ENCODE measurements at regions not wholly inside any gene's neighbourhood (a gene's known extent, or its start where the extent isn't known, plus 50 kb on each side); places are given as distances from the start of the nearest gene placed in this dataset.

DNA sequence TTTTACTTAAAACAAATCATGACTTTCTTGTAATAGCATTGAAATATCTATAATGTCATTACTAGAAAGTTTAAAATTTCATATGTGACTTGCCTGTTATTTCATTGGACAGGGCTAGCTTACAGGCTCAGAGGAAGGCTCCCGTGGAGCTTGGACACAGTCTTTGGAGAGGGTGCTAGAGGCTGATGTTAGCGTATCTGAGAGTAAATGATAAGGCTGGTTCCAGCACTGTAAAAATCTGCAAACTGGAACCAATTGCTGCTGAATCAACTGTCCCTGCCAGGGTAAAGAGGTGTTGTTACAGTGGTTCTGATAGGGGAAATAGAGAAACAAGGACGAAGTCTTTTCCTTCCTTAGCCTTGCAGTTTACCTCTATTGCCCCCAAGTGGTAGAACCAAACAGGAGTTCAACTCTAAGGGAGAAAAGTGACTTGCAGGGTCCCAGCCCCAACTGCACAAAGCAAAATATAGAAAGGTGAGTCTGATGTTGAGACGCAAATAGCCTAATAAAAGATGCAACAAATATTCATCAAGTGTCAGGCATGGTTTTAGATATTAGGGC is 901.7 kb downstream of the DIAPH3 start:
- no peak for DNase-seq (ENCODE audit: low read depth)
- TF ChIP-seq, protein P1, sequence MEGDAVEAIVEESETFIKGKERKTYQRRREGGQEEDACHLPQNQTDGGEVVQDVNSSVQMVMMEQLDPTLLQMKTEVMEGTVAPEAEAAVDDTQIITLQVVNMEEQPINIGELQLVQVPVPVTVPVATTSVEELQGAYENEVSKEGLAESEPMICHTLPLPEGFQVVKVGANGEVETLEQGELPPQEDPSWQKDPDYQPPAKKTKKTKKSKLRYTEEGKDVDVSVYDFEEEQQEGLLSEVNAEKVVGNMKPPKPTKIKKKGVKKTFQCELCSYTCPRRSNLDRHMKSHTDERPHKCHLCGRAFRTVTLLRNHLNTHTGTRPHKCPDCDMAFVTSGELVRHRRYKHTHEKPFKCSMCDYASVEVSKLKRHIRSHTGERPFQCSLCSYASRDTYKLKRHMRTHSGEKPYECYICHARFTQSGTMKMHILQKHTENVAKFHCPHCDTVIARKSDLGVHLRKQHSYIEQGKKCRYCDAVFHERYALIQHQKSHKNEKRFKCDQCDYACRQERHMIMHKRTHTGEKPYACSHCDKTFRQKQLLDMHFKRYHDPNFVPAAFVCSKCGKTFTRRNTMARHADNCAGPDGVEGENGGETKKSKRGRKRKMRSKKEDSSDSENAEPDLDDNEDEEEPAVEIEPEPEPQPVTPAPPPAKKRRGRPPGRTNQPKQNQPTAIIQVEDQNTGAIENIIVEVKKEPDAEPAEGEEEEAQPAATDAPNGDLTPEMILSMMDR (IDR thresholded peaks at IDR 0.05; ENCODE audit: control insufficient read depth, extremely low read depth, insufficient read depth): peak; percentile 27
- H3K4me3 ChIP-seq (ENCODE audit: low read depth, low read length): no peak overlapping the region

DNA sequence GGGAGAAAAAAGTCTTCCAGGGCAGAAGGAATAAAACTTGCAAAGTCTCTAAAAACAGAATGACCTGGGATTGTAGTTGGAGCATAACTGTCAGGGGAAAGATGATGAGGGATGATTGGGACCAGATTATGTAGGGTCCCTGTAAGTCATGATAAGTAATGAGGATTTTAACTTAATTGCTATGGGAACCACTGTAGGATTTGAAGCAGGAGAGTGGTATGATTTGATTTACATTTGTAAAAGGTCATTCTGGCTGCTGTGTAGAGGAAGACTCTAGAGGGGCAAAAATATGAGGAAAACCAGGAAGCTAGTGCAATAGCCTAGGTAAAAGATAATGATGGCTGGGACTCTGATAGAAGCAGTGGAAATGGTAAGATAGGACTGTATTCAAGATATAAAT is 900.2 kb downstream of the DIAPH3 start:
- TF ChIP-seq, protein P1 (IDR thresholded peaks at IDR 0.05; ENCODE audit: control insufficient read depth, extremely low read depth, insufficient read depth): no peak
- H3K4me3 ChIP-seq (ENCODE audit: low read depth, low read length): no peak overlapping the region
- no peak for DNase-seq (ENCODE audit: low read depth)

DNA sequence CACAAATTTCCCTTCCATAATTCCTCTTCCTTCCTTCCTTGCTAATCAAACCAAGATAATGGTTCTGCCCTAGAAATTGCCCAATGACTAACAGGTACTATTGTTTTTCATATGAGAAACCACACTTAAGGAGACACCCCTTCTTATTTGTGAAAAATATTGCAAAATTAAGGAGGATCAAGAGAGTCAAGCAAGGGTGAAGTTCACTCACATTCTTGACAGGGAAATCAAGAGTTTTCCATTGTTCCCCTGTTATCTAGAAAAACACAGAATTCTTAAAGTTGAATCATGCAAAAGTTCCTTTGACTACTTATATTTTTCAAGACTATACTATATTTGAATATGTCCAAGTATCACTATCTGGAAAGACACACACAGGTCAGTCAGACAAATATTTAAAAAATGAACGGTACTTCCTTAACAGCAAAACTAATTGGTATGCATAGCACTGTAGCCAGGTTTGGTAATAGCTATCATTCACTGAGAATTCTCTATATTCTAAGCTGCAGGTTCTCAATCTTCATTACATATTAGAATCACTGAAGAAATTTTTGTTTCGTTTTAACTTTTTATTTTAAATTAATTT is 897.2 kb downstream of the DIAPH3 start:
- no peak overlapping the region for H3K4me3 ChIP-seq (ENCODE audit: low read depth, low read length)
- DNase-seq (ENCODE audit: low read depth): no peak
- TF ChIP-seq, protein P1 (IDR thresholded peaks at IDR 0.05; ENCODE audit: control insufficient read depth, extremely low read depth, insufficient read depth): no peak

DNA sequence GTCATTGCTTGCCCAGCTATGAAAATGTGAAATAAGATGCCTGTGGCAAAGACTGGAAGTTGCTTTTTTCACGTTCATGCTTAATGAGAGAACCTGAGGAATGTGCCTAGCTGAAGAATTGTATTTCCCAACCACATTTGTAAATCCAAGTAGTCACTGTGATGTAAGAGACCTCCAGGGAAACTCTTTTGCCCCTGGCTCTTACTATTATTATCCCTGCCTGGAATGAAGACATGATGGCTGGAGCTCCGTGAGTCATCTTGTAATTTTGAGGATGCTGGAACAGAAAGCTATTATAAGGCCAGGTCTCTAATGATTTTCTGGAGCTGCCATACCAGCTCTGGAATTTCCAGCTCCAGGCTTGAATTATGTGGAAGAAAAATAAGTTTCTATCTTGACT is 894.3 kb downstream of the DIAPH3 start:
- no peak overlapping the region for H3K4me3 ChIP-seq (ENCODE audit: low read depth, low read length)
- TF ChIP-seq, protein P1 (IDR thresholded peaks at IDR 0.05; ENCODE audit: control insufficient read depth, extremely low read depth, insufficient read depth): no peak
- no peak for DNase-seq (ENCODE audit: low read depth)

DNA sequence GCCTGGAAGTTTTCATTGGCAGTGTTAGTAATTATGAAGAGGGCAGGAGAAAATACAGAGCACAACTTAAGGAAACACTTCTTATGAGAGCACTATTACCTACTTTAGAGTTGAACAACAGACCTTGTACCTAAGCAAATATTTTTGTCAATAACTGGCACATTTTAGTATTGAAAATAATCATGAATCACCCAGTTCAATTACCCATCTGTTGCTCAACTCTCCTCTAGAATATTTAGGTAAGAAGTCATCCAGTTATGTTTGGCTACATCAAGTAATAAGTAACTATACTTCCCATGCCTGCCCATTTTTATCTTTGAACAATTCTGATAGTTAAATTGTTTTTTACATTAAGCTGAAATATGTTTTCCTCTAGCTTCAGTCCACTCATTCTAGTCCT is 893.4 kb downstream of the DIAPH3 start:
- DNase-seq (ENCODE audit: low read depth): no peak

DNA sequence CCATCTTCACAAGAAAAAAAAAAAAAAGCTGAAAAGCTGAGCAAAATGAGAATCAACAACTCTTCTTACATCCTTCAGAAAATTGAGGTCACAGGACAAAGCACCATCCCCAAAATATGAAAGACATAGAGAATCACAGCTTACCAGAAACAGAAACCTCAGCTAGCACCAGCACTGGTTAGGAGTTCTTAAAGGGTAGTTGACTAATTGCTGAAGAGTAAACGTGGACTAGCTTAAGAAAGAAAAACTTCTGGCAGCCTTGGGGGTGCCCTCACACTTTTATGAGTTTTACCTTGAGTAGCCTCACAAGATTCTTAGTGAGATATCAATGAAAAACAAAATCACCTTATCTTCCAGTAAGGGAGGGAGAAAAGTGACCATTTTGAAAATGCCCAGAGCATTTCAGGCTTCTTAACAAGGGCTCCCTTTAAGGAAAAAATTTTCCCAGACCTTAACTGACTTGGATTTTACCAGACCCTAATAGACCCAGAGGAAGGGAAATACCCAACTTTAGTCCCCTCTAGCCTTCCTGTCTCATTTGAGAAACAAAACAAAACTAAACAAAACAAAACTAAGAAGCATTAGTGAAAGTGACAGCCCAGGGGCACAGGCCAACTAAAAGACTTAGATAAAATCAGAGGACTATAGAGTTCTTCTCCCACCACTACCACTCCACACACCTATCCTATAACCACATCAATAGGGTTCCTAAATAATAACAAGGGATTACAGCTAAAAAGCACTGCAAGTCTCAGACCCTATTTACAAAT is 888.6 kb downstream of the DIAPH3 start:
- TF ChIP-seq, protein P1 (IDR thresholded peaks at IDR 0.05; ENCODE audit: control insufficient read depth, extremely low read depth, insufficient read depth): no peak
- H3K4me3 ChIP-seq (ENCODE audit: low read depth, low read length): no peak overlapping the region
- no peak for DNase-seq (ENCODE audit: low read depth)

More for the DNA sequence above, 893.4 kb downstream of the DIAPH3 start:
- H3K4me3 ChIP-seq (ENCODE audit: low read depth, low read length): no peak overlapping the region
- TF ChIP-seq, protein P1 (IDR thresholded peaks at IDR 0.05; ENCODE audit: control insufficient read depth, extremely low read depth, insufficient read depth): no peak

All from LNCaP clone FGC (cell line).